ENCODE measurements at regions not wholly inside any gene's neighbourhood (a gene's known extent, or its start where the extent isn't known, plus 50 kb on each side); places are given as distances from the start of the nearest gene placed in this dataset.

- no peak for DNase-seq (ENCODE audit: low read depth, low spot score)
- H3K4me3 ChIP-seq (ENCODE audit: low read depth, low read length) = no peak overlapping the region
- TF ChIP-seq CTCF (IDR thresholded peaks at IDR 0.05; ENCODE audit: insufficient read depth, low read length, missing control alignments) = no peak
- ChIA-PET CTCF (no interaction called here), POLR2A (no interaction called here)
Measured at GRCh38 chrX:44596277-44596676, 53.6 kb upstream of the FUNDC1 start.

Measured in AG04449 (cell line).